ENCODE measurements at regions not wholly inside any gene's neighbourhood (a gene's known extent, or its start where the extent isn't known, plus 50 kb on each side); places are given as distances from the start of the nearest gene placed in this dataset.

DNA sequence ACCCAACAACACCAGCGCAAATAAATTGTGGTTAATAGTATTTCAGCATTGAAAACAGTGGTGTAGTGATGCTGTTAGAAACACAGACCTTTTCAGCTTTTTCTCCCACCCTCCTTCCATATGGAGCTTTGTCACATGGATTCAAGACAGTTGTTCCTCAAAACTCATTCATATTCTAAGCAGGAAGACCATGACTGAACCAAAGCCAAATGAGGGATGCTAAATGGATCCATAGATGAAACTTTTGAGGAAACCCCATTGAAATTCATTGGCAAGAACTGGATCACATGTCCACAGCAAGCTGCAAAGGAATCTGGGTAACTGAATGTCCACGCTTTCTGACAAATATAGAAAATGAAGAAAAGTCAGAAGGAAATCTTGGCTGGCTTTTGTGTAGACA is 615.1 kb upstream of the NETO1 start:
- Histone ChIP-seq H3K36me3 (ENCODE audit: control insufficient read depth in 3 of 3, insufficient read depth in 3 of 3, low read length in 3 of 3) (no peaks in the 10 kb centered on the region), H3K9me3 (ENCODE audit: control insufficient read depth in 3 of 3, low read length in 3 of 3) (no peaks in the 10 kb centered on the region), H3K27me3 (ENCODE audit: control insufficient read depth in 3 of 3, insufficient read depth in 3 of 3, low read length in 3 of 3) (no peaks in the 10 kb centered on the region), H3K27ac (ENCODE audit: low read depth, low read length) (no peak overlapping the region), H3K4me3 (ENCODE audit: low read length in 3 of 3) (no peak overlapping the region), H3K9ac (ENCODE audit: low read depth in 1 of 3, low read length in 3 of 3) (no peak overlapping the region), H3K4me1 (ENCODE audit: control insufficient read depth in 3 of 3, insufficient read depth in 3 of 3, low read length in 3 of 3) (no peaks in the 10 kb centered on the region)

DNA sequence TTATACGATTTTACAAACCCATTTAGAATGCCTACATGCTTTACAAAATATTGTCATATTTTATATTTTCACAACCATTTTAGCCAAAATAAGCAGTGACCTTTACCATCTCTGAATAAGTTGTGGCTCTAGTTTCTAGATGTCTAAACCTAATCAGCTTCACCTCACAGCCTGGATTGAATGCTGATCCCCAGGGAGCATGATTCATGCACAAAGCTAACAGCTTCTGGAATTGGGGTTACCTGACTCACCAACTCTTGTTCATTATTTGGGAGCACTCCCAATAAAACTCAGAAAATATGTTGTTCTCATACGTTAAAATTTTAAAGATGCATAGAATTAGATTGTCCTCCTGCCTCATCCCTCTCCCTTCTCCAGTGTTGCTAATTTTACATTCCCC is 611.7 kb upstream of the NETO1 start:
- no peak overlapping the region for H3K9ac ChIP-seq (ENCODE audit: low read depth in 1 of 3, low read length in 3 of 3)
- no peaks in the 10 kb centered on the region for H3K36me3 ChIP-seq (ENCODE audit: control insufficient read depth in 3 of 3, insufficient read depth in 3 of 3, low read length in 3 of 3)
- H3K4me3 ChIP-seq (ENCODE audit: low read length in 3 of 3): no peak overlapping the region
- H3K27ac ChIP-seq (ENCODE audit: low read depth, low read length): no peak overlapping the region
- no peaks in the 10 kb centered on the region for H3K9me3 ChIP-seq (ENCODE audit: control insufficient read depth in 3 of 3, low read length in 3 of 3)
- no peaks in the 10 kb centered on the region for H3K4me1 ChIP-seq (ENCODE audit: control insufficient read depth in 3 of 3, insufficient read depth in 3 of 3, low read length in 3 of 3)
- no peaks in the 10 kb centered on the region for H3K27me3 ChIP-seq (ENCODE audit: control insufficient read depth in 3 of 3, insufficient read depth in 3 of 3, low read length in 3 of 3)

DNA sequence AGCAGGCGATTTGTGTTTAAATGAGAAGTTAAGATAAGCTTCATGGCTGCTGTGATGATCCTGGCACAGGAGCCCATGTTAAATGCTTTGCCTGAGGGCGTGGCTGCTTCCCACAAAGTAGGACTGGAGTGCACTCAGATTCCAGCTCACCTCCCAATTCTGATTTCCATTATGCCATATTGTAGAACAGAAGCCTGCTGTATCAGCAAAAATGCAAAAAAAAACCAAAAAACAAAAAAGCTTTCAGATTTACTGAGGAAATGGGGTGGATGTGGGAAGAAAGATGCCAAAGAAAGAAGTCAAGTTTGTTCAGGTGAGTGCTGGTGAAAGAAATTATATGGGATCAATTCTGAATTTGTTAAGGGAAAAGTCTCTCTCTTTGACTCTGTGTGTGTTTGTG is 610.4 kb upstream of the NETO1 start:
- Histone ChIP-seq H3K27me3 (ENCODE audit: control insufficient read depth in 3 of 3, insufficient read depth in 3 of 3, low read length in 3 of 3) (no peaks in the 10 kb centered on the region), H3K36me3 (ENCODE audit: control insufficient read depth in 3 of 3, insufficient read depth in 3 of 3, low read length in 3 of 3) (no peaks in the 10 kb centered on the region), H3K4me3 (ENCODE audit: low read length in 3 of 3) (no peak overlapping the region), H3K27ac (ENCODE audit: low read depth, low read length) (no peak overlapping the region), H3K9me3 (ENCODE audit: control insufficient read depth in 3 of 3, low read length in 3 of 3) (no peaks in the 10 kb centered on the region), H3K4me1 (ENCODE audit: control insufficient read depth in 3 of 3, insufficient read depth in 3 of 3, low read length in 3 of 3) (no peaks in the 10 kb centered on the region), H3K9ac (ENCODE audit: low read depth in 1 of 3, low read length in 3 of 3) (no peak overlapping the region)

DNA sequence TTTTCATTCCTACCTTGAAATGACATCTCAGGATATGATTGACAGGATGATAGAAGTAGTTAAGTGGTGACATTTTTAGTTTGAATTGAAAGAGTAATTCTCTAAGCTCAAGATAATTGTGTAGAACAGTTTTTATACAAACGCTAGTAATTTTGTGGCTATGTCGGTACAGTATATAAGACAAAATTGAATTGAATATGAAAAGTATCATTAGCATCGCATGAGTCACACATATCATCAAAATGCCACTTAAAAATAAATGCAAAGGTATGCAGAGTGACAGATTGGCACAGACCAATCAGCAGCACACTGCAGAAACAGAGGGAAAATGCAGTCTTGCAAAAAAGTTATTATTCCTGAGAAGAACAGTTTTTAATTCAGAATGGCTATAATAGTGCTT is 608.2 kb upstream of the NETO1 start:
- no peaks in the 10 kb centered on the region for H3K27me3 ChIP-seq (ENCODE audit: control insufficient read depth in 3 of 3, insufficient read depth in 3 of 3, low read length in 3 of 3)
- no peak overlapping the region for H3K27ac ChIP-seq (ENCODE audit: low read depth, low read length)
- no peaks in the 10 kb centered on the region for H3K36me3 ChIP-seq (ENCODE audit: control insufficient read depth in 3 of 3, insufficient read depth in 3 of 3, low read length in 3 of 3)
- no peaks in the 10 kb centered on the region for H3K9me3 ChIP-seq (ENCODE audit: control insufficient read depth in 3 of 3, low read length in 3 of 3)
- no peak overlapping the region for H3K4me3 ChIP-seq (ENCODE audit: low read length in 3 of 3)
- no peak overlapping the region for H3K9ac ChIP-seq (ENCODE audit: low read depth in 1 of 3, low read length in 3 of 3)
- no peaks in the 10 kb centered on the region for H3K4me1 ChIP-seq (ENCODE audit: control insufficient read depth in 3 of 3, insufficient read depth in 3 of 3, low read length in 3 of 3)

DNA sequence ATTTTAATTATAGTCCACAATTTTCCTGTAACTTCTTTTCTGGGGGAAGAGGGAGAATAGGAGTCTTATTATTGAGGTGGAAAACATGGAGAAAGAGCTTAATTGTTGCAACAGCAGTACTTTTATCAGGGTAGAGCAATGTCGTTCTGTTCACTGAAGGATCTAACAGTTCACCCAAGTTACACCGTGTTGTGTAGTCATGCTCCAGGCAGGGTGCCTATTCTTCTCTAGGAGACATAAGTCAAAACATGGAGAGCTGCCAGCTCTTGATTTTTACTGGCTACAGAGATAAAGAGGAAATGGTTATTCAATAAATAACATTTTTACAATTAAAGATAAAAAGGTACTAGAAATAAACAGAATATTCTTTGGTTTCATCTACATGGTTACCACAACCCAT is 594.3 kb upstream of the NETO1 start:
- Histone ChIP-seq H3K9ac (ENCODE audit: low read depth in 1 of 3, low read length in 3 of 3) (no peak overlapping the region), H3K4me1 (ENCODE audit: control insufficient read depth in 3 of 3, insufficient read depth in 3 of 3, low read length in 3 of 3) (no peaks in the 10 kb centered on the region), H3K9me3 (ENCODE audit: control insufficient read depth in 3 of 3, low read length in 3 of 3) (no peaks in the 10 kb centered on the region), H3K36me3 (ENCODE audit: control insufficient read depth in 3 of 3, insufficient read depth in 3 of 3, low read length in 3 of 3) (no peaks in the 10 kb centered on the region), H3K27me3 (ENCODE audit: control insufficient read depth in 3 of 3, insufficient read depth in 3 of 3, low read length in 3 of 3) (no peaks in the 10 kb centered on the region), H3K4me3 (ENCODE audit: low read length in 3 of 3) (no peak overlapping the region), H3K27ac (ENCODE audit: low read depth, low read length) (no peak overlapping the region)

DNA sequence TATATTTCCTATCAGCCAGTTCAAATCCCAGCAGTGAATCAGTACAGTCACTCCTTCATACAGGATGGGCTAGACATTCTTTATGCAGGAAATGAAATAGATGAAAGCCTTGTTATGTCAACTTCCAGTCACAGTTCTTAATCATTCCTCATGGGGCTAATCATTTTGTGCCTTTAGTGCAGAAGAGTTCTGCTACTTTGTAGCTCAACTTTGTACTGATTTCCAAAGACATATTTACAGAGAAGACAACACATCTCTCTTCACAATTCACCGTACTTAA is 593.9 kb upstream of the NETO1 start:
- Histone ChIP-seq H3K27me3 (ENCODE audit: control insufficient read depth in 3 of 3, insufficient read depth in 3 of 3, low read length in 3 of 3) (no peaks in the 10 kb centered on the region), H3K9ac (ENCODE audit: low read depth in 1 of 3, low read length in 3 of 3) (no peak overlapping the region), H3K4me3 (ENCODE audit: low read length in 3 of 3) (no peak overlapping the region), H3K9me3 (ENCODE audit: control insufficient read depth in 3 of 3, low read length in 3 of 3) (no peaks in the 10 kb centered on the region), H3K36me3 (ENCODE audit: control insufficient read depth in 3 of 3, insufficient read depth in 3 of 3, low read length in 3 of 3) (no peaks in the 10 kb centered on the region), H3K27ac (ENCODE audit: low read depth, low read length) (peak overlapping the region; percentile 19), H3K4me1 (ENCODE audit: control insufficient read depth in 3 of 3, insufficient read depth in 3 of 3, low read length in 3 of 3) (no peaks in the 10 kb centered on the region)

DNA sequence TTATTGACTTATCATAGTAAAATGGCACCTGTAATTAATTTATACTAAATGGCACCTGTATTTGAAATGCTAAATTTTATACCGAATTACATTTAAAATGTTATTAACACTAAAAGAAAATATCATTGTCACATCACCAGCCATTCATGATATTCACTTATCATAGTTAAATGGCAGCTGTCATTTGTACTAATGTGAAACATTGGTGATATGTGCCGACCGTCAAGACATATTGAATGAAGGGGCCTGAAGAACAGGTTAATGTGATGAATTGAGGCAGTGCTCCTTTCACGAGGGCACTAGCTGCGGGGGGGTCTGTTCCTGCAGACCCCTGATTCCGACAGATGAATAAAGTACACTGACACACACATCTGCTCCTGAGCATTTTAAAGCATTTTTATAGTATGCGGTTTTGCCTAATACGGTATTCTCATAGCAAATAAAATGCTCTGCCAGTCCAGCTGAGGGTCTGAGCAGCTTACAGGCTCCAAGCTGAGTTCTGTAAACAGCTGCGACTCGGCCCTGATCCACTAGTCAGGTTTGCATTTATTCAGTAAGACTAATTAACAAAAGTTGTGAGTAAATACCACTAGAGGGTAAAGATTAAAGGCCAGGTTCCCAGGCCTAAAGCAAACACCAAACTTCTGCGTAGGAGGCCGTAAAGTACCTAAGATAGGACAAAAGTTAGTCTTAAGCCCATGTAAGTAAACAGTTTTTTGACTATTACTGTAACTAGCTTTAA is 593.4 kb upstream of the NETO1 start:
- Histone ChIP-seq H3K4me3 (ENCODE audit: low read length in 3 of 3) (no peak overlapping the region), H3K36me3 (ENCODE audit: control insufficient read depth in 3 of 3, insufficient read depth in 3 of 3, low read length in 3 of 3) (no peaks in the 10 kb centered on the region), H3K9ac (ENCODE audit: low read depth in 1 of 3, low read length in 3 of 3) (no peak overlapping the region), H3K27ac (ENCODE audit: low read depth, low read length) (peak overlapping the region; percentile 19), H3K9me3 (ENCODE audit: control insufficient read depth in 3 of 3, low read length in 3 of 3) (no peaks in the 10 kb centered on the region), H3K4me1 (ENCODE audit: control insufficient read depth in 3 of 3, insufficient read depth in 3 of 3, low read length in 3 of 3) (no peaks in the 10 kb centered on the region), H3K27me3 (ENCODE audit: control insufficient read depth in 3 of 3, insufficient read depth in 3 of 3, low read length in 3 of 3) (no peaks in the 10 kb centered on the region)

DNA sequence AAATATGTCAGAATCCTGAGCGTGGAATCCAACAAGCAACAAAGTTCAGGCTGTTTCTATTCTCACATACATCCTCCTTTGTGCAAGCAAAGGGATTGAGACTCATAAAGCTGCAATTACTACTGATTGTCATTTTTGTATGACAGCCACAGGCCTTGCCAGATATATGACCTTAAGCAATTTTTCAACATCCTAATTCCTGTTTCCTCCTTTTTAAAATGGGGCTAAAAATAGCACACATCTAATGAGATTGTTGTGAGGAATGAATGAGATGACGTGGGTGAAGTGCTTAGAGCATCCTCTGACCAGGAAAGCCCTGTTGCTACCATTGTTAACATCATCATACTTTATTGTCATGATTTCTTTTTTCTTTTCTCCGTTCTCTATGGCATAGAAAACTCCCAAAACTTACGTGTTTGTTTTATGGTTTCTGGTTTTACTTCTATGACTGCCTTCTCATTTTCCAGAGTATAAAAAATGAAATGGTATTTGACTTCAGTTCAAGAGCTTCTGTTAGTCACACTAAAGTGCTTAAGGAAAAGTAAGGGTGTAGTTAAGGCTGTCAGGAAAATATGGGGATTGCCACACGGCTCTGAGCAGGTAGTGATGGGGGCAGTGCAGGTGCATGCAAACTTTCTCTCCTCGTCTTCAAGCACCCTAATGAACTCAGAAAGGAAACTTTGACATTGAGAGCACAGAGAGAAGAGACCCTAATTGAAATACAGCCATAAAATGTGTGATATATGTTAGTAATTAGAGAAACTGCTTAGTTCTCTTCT is 590.6 kb upstream of the NETO1 start:
- no peaks in the 10 kb centered on the region for H3K27me3 ChIP-seq (ENCODE audit: control insufficient read depth in 3 of 3, insufficient read depth in 3 of 3, low read length in 3 of 3)
- no peak overlapping the region for H3K4me3 ChIP-seq (ENCODE audit: low read length in 3 of 3)
- no peak overlapping the region for H3K27ac ChIP-seq (ENCODE audit: low read depth, low read length)
- no peak overlapping the region for H3K9ac ChIP-seq (ENCODE audit: low read depth in 1 of 3, low read length in 3 of 3)
- no peaks in the 10 kb centered on the region for H3K4me1 ChIP-seq (ENCODE audit: control insufficient read depth in 3 of 3, insufficient read depth in 3 of 3, low read length in 3 of 3)
- no peaks in the 10 kb centered on the region for H3K9me3 ChIP-seq (ENCODE audit: control insufficient read depth in 3 of 3, low read length in 3 of 3)
- no peaks in the 10 kb centered on the region for H3K36me3 ChIP-seq (ENCODE audit: control insufficient read depth in 3 of 3, insufficient read depth in 3 of 3, low read length in 3 of 3)

DNA sequence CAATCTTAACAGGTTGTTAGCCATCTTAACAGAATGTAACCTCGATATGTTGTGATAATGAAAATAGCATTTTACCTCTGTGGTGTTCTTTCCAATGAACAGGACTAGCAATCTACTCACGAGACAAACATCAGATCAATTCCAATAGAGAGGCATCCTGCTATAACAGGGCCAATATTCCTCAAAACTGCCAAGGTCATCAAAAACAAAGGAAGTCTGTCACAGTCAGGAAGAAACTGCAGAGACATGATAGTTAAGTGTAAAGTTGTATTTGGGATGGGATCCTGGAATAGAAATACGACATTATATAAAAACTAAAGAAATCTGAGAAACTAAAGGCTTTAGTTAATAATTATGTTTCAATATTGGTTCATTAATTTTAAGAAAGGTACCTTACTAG is 588.9 kb upstream of the NETO1 start:
- H3K4me1 ChIP-seq (ENCODE audit: control insufficient read depth in 3 of 3, insufficient read depth in 3 of 3, low read length in 3 of 3): no peaks in the 10 kb centered on the region

DNA sequence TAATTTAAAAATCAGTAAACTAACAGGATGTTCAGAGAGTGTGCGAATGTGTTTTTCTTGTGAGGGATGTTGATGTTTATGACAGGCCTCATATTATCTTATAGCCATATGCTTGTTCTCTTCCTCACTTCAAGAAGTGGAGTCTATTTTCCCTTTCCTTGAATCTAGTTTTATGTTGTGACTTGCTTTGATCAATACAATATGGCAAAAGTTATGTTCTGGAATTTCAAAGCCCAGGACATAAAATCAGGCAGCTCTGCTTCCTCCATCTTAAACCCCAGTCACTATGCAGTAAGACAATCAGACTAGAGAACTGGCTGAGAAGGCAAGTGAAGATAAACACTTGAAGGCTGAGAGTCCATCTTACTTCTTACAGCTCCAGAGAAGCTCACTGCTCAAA is 585.1 kb upstream of the NETO1 start:
- Histone ChIP-seq H3K36me3 (ENCODE audit: control insufficient read depth in 3 of 3, insufficient read depth in 3 of 3, low read length in 3 of 3) (no peaks in the 10 kb centered on the region), H3K4me3 (ENCODE audit: low read length in 3 of 3) (no peak overlapping the region), H3K9me3 (ENCODE audit: control insufficient read depth in 3 of 3, low read length in 3 of 3) (no peaks in the 10 kb centered on the region), H3K27ac (ENCODE audit: low read depth, low read length) (no peak overlapping the region), H3K4me1 (ENCODE audit: control insufficient read depth in 3 of 3, insufficient read depth in 3 of 3, low read length in 3 of 3) (no peaks in the 10 kb centered on the region), H3K27me3 (ENCODE audit: control insufficient read depth in 3 of 3, insufficient read depth in 3 of 3, low read length in 3 of 3) (no peaks in the 10 kb centered on the region), H3K9ac (ENCODE audit: low read depth in 1 of 3, low read length in 3 of 3) (no peak overlapping the region)

More for the DNA sequence above, 588.9 kb upstream of the NETO1 start:
- no peak overlapping the region for H3K9ac ChIP-seq (ENCODE audit: low read depth in 1 of 3, low read length in 3 of 3)
- no peaks in the 10 kb centered on the region for H3K36me3 ChIP-seq (ENCODE audit: control insufficient read depth in 3 of 3, insufficient read depth in 3 of 3, low read length in 3 of 3)
- H3K9me3 ChIP-seq (ENCODE audit: control insufficient read depth in 3 of 3, low read length in 3 of 3): no peaks in the 10 kb centered on the region
- H3K27me3 ChIP-seq (ENCODE audit: control insufficient read depth in 3 of 3, insufficient read depth in 3 of 3, low read length in 3 of 3): no peaks in the 10 kb centered on the region
- H3K27ac ChIP-seq (ENCODE audit: low read depth, low read length): no peak overlapping the region
- no peak overlapping the region for H3K4me3 ChIP-seq (ENCODE audit: low read length in 3 of 3)

Measured in skeletal muscle tissue (tissue), 3 donors.